ENCODE measurements at regions not wholly inside any gene's neighbourhood (a gene's known extent, or its start where the extent isn't known, plus 50 kb on each side); places are given as distances from the start of the nearest gene placed in this dataset.

DNA sequence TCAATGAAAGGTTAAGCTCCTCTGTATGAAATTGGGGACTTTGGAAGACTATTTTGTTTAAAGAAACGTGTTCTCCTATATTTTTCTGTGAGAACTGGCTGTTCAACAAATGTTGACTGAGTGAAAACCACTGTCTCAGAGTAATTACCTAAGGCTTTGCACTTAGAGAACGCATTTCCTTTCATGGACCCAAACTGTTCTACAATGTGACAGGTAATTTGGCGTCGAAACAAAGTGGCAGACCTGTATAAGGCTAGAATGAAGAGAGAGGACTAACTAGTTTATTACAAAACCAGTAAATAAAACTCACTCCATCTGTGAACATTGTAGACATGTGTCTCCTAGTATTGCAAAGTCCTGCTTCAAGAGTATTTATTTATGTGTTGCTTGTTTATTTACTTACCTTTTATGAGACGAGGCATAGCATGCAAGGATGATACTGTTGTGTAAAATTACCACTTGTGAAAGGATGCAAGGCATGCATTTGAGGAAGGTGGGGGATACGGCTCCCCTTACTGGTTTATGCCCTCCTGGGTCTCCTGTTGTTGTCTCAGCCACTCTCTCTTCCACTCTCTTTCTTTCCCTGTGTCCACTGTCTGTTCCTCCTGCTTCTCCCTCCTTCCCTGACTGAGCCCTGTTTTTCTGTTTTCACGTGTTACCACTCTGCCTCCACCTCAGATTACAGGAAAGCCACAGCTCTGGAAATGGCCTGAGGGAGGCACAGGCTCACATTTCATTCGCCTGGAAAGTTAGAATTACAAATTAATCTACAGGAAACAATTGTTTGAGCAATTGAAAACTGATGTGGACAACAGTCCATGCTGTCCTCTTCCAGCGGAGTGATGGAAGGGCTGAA lies 444.0 kb upstream of the ZNF608 start:
- no peak for DNase-seq

DNA sequence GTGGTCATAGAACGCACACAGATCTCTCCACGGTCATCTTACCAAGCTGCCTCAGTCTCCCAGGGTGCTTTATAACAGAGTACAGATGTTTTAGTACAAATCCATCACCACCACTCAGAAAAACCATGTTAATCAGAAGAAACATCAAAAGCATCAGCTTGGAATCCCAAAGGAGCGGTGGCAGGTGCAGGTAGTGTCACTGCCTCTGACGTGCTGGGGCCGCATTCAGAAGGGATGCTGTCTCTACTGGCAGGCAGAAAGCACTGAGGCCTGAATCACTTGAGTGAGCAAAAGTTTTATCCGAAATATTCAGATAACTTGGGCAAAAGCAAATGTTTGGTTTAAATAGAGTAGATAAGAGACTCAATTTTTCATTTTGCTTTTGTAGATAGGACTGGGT lies 448.4 kb upstream of the ZNF608 start:
- DNase-seq: no peak

DNA sequence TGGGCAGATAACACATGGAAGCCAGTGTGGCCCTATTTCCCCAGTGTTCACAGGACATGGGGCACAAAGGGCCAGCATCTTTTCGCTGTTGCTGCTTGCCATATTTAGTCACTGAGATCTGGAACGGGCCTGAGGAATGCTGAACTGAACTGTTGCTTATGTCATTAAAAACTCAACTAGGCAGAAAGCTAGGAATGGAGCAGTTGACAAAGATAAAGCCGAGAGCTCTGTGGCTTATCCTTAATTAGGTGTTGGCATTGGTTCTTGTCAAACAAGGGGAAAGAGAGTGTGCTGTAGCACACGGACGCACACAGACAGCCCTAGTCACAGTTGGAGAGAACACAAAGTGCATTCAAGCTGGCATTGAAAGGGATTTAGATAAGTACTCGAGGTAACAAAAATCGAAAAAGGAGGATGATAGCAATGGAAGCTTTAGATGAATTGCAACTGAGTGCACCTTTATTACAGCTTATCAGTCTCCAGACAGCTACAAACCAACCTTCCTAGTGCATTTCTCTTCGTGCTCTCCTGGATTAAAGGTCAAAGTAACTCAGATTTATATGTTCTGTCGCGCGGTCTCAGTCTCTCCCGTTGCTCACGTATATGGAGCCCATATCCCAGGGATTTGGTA lies 450.2 kb upstream of the ZNF608 start:
- DNase-seq: no peak

DNA sequence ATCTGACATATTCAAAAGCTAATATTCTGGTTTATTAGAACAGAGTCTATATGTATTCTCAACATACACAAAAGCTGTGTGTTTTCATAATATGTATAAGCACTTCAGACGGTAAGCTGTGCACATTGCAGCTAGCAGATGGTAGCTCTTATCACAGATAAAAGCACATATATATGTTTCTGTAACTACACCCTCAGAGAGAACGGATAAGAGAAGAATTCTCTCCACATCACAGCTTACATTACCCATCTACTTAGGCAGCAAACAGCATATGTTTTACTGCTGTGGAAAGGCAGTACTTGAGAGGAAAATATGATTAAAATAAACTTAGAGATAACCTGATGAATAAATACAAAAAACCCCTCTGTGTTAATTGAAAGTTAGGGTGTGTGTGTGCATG lies 450.9 kb upstream of the ZNF608 start:
- no peak for DNase-seq

DNA sequence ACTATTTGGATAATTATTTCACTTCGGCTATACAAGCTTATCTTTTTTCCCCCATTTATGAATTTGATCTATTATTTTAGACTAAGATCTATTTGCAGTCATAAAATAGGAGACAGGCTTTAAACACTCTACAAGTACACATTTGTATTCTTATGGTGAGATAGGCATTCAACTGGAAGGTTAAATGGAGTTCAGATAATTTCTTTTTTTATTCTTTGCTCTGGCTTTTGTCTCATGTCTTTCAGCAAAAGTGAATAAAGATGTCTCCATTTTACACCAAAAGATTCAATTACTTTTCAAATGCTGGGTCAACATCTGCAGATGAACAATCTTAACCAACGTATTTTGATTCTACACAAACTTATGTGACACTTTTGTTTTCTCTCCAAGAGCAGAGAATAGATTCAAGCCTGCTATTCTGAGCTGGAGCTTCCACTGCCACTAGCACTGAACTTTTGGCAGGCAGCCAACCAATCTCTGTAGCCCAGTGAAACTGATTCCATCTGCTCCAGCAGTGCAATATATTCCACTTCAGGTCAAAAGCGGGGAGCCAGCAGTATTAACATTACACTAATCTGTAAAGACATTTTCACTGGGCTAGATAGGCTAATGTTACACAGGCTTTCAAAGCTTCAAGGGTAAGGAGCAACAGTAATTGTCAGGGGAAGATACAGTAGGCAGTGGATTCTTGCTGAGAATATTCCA lies 452.0 kb upstream of the ZNF608 start:
- no peak for DNase-seq

DNA sequence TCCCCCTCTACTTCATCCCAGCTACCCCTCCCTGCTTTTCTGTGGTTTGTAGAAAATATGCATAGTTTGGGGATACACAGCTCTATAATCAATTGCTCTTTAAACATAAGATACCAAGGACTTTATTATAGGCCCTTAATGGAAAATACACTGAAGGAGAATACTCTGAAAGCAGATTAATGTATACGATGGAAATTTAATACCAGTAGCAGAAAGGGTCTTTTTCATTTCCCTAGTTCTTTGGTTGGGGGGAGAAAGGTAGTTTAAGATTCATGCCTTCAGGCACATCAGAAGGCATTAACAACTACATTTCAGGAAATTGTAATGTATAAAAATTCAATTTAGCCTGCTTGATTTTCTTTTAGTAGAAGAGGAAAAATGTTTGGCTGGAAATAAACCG lies 452.9 kb upstream of the ZNF608 start:
- DNase-seq: no peak

DNA sequence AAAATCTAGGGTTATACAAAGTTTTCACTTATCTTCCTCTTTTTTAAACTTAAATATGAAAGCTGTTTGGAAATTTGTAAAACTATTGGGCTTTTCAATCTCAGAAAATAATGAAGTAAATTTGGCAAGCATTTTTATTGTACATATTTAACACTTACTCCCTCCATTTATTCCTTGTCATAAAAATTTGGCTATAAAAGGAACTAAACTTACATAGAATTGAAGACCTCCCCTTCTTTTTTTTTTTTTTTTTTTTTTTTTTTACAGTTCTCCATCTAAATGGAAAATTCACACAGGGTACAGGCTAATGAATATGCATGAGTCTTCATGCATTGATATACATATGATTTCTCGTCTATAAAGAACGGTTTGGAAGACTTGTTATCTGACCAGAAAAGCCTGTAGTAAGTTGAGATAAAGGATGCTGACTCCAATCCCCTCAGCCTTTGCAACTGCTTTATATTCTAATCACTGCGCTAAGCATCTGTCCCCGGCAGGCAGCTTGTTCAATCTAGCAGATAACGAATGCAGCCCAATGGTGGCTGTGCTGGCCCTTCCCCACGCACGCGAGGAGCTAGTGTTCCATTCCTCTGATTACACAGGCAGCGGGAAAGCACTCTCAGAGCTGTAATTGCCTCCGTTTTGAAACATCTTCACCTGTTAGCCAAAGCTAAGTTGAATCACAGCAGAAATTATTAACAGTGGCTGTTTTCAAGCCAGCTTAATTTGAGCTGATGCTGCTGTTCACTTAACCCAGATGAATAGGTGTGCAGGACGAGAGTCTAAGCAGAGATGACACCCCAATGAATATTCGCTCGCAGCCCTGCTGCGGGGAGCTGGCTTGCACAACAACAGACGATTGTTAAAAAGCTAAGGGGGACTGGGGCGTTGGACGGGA lies 453.8 kb upstream of the ZNF608 start:
- no peak for DNase-seq

DNA sequence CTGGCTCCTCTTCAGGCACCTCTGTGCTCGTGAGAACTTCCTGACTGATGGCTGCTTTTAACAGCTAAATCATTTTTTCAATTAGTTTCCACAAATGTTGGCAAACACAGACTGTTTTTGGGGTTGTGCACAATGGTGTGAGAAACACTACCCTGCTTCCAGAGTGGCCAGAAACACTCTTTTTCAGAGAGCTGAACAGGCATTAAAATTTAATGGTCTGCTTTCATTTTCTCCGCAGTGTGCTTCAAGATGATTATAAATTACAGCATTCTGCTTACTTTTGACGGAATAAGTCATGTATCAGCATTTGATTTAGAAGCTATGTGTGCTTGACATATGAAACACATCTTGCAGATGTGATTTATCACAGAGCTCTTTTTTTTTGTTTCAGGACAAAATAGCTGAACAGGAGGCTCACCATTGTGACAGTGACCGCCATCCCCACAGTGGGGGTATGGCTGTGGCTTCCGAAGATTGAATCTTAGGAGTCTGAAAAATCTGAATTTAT lies 454.5 kb upstream of the ZNF608 start:
- DNase-seq: no peak

DNA sequence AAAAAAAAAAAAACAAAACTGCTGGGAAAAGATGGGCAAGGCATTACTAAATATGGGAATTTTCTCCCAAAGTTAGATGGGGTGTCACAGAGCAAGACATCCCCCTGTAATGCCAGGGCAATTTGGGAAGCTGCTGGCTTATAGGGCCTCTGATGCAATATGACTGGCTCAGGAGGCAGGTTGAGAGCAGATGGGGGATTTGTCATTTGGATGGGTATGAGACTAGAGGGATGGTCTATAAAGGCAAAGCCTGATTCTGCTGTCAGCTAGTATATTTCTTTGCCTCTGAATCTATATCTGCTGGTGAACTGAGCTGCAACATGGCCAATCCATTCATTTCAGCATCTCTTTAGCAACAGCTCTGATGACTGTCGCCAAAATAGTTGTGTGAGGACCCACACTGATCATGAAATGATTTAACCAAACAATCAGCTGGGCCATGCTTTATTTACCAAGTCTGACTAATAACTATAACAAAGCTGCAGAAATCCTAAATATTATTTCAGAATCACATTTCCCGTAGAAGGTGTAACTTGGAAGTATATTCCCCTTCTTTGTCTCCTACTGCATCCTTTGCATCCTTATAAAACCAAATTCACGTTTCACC lies 455.1 kb upstream of the ZNF608 start:
- no peak for DNase-seq

DNA sequence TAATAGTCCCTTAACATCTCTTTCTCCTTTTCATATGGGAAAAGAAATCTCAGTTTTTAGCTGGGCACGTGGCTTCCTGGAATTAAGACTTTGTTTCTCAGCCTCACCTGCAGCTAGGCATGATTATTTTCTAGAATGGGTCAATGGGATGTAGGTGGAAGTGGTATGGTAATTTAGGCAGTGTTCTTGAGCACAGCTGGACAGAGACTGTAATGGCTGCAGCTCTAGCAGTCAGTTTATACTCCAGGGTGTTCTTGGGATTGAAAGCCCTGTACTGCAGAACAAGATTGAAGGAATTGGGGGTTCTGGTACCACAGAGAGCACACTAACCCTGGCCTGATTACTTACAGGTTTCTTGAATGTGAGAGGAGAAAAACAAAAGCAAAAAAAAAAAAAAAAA lies 455.9 kb upstream of the ZNF608 start:
- no peak for DNase-seq

DNA sequence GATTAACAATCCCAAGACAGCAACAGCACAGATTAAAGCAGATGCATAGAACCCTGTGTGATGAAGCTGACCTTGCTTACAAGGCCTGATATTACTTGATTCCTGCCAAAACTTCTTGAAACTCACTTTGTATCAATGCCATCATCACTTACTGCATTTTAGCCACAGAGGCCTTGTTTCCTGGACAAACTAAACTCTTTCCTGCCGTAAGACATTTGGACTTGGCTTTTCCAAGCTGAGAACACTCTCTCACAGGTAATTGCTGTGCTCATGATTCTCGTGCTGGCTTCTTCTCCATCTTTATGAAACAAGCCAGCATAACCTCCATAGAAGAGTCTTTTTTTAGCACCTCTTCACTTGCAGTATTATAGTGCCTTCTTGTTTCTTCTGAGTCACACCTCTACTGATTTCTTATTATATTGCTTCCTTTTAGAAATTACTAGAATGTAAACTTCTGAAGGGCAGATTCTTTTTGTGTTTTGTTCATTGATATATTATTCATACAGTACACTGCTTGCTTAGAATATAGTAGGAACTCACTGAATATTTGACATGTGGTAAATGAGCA lies 456.5 kb upstream of the ZNF608 start:
- DNase-seq: no peak

DNA sequence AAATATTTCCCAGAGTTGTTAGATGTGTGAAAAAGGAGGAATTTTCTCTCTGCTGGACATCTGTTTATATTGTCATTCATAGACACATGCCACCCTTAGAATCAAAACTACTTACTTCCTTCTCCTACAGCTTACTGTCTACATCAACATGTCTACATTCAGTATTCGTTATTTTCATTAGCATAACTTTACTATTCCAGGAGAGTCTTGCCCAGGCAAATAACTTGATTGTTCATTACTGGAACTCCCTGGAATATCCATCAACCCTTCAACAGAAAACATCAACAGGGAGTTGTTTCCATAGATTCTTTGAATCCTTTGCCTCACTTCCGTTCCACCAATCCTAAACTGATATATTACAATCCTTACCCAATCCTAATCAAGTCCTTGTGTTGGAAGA lies 457.5 kb upstream of the ZNF608 start:
- DNase-seq: no peak

DNA sequence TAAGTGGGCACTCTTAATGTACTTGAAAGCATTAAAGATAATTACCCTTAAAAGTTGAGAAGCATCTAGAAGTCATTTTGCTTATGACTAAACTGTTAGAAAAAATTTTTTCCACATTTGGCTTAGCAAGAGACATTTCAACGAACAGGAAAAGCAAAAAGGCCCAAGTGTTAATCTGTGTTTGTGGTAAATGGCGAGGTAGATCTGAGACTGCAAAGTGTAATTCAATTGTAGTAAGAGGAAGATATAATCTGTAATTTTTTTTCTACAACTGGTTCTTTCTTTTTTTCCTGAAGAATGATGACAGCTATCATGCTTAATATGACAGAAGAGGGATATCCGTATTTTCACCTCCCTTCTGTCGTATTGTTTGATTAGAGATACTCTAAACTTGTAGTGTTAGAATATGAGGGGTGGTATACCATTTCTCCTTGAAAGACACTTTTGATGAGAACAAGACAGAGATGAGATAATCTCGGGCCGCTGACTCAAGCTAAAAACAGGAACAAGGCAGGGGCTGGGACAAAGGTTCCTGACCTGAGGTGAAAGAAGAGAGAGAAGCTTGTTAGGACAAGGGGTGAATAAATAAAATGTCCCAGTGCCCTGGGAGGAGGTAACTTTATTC lies 459.3 kb upstream of the ZNF608 start:
- no peak for DNase-seq

DNA sequence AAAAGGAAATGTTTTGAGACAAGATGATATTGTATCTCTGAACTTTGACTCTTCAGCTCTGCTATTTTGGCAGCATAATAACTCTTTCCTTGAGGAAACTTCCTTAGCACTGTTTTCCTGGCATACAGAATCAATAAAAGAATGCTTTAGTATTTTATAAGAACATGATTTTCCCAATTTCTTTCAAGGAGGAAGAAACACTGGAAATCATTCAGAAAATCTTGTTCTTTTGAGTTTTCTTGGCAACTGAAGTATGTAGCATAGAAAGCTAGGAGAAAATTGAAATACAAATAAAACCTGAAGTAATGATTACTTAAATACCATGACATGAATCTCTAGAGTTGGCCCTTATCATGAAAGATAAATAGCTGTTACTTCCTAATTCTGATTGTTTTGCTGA lies 461.4 kb upstream of the ZNF608 start:
- DNase-seq: no peak

DNA sequence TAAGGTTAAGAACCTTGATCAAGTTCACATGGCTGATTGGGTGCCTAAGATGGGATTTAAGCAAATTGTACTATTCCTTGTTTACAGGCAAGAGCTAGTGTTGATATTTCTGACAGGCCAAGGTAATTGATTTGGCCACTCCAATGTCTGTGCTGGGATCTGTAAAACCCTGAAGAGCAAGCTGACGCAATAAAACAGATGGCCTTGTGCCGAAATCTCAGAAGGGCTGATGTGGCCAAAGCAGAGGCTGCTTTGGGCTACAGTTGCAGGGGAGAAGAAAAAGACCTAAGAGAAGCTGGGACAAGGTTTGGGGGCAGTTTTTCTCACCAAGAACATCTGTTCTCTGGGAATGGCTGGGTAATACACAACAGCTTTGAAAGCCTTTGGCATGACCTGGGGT lies 463.2 kb upstream of the ZNF608 start:
- no peak for DNase-seq

DNA sequence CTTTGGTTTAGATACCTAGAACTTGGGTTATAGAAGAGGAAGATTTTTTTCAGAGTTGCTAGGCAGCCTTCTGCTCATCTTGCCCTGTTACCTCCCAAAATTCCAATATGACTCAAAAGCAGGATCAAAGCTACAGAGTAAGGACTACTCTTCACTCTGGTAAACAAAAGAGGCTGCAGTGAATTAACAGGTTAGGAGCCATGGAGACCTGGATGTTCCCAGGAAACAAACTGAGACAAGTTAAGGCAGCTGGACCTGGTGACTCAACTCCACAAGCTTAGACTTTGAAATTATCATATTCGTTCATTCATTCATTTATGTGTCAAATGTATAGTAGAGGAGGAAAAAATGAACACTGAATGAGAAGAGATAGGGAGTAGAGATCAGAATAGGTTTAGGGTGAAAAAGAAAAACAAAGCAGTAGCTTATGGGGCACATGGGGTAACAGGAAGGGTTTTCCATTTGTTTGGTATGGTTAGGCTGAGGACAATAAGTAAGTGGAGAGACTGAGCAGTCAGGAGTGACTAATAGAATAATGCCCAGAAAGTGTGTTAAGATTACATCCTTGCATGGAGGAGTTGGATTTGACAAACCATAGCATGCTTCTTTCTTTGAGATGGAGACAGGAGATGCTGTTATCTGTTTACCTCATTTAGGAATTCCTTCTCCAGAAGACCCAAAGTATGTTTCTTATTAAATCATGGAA lies 464.0 kb upstream of the ZNF608 start:
- no peak for DNase-seq

DNA sequence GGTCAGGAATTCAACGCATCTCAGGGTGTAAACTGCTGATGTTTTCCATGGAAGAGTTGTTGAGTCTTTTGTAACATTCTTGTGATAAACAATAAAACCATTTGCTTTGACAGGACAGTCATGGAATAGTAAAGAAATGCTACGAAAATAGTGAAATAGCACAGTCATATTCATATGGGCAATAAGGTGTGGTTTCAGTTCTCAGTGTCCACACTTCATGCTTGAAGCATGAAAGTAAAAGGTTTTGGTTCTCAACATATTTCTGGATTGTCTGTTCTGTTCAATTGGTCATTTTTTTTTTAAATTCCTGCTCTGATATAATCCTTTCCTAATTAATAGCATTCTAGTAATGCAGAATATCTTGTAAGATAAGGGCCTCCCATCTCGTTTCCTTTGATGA lies 467.6 kb upstream of the ZNF608 start:
- no peak for DNase-seq

DNA sequence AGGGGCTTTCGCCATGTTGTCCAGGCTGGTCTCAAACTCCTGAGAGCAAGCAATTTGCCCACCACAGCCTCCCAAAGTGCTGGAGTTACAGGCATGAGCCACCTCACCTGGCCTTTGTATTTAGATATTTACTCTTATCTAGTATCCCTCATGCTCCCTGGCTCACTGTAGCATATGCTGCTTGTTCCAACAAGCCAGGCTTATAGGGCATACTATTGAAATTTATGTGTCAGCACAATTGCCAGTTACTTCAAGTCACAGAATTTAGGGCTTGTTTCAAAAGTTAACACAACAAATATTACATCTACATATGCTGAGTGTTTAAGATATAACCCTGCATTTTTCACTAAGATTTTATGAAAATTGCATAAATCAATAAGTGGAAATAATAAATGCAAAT lies 469.2 kb upstream of the ZNF608 start:
- no peak for DNase-seq

DNA sequence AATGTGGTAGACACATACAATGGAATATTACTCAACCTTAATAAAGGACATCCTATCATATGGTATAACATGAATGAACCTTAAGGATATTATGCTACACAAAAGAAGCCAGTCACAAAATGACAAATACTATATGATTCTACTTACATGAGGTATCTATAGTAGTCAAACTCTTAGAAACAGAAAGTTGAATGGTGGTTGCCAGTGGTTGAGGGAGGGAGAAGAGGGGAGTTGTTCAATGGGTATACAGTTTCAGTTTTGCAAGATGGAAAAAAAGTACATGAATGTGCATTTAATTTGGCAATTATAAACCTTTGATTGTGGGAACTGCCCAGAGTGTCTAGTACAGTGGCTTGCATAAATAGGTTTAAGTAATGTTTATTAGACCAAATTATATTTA lies 473.3 kb upstream of the ZNF608 start:
- no peak for DNase-seq

DNA sequence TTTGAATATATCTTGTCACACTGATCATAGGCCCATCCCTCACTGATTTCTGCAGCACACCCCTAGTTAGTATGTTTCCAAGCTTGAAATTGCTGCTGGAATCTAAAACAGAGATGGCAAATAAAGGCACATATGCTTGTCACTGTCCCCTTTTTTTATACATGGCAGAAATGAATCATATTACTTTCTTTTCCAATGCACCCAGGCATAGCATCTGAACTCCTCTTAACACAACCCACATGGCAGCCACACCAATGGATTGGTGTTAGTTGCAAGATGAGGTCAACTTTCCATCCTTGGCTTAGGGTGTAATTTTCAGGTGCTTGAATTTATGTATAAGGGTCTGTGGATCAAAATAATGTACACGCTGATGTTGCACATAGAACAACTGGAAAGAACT lies 473.8 kb upstream of the ZNF608 start:
- no peak for DNase-seq
